SKM-1 treated with dmso at 0.1 percent for 144 hours (cell line): ENCODE measurements at regions not wholly inside any gene's neighbourhood (a gene's known extent, or its start where the extent isn't known, plus 50 kb on each side); places are given as distances from the start of the nearest gene placed in this dataset.

Experiments
- DNase-seq: peaks from one replicate; lab custom pipeline; 2025; ENCODE audit not compliant: unreplicated experiment; lab: John Stamatoyannopoulos, UW

GRCh38 chr2:217218269-217219163, 358.7 kb upstream of the TNP1 start:
- DNase-seq: no peak

DNA sequence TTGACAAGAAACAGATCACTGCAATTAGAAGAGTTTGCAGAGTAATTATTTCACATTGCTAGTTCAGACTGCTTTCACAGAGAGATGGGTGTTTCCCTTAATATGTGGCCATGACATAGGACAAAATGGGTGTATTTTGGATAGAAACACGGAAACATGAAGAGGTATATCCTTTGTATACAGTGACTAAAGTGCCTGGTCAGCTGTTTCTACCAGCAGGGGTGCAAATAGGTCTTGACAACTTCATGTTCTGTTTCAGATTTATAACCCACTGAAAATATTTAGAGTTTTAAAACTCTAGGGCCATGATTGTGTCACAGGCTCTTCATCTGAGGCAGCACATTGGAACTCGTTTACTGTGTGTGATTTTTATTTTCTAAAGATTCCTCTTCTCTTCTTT, 357.1 kb upstream of the TNP1 start:
- no peak for DNase-seq

DNA sequence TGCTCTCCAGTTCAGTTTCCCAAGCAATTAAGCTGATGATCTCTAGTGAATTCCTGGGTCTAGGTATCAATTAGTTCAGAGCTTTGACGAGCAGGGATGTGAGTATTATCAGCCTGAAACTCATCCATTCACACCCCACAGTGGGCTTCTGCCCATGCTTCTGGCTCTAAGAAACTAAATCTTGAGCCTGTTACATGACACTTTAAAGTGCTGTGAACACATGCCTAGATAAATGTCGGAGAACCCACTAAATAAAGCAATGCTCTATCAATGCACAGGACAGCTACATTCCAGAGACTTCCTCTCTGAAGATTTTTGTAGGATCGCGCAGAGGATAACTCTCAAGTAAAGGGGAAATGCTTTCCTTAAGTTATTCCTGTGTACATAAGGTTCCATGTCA, 356.5 kb upstream of the TNP1 start:
- DNase-seq: no peak

DNA sequence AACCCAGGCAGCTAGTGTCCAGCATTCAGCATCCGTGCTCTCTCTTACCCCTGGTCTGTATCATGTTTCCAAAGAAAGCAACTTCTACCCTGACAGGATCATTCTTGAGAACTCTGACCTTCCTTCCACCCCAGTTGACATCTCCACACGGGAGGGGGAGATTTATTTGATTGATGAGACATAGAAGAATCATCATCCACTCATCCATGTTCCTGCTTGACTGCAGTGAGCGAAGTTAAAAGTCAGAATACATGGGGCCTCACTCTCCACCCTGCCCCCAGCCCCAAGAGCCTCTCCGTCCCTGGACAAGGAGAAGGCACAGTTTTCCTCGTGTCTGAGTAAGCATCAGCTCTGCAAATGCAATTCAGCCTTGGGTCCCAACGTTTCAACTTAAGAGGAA, 356.0 kb upstream of the TNP1 start:
- no peak for DNase-seq

GRCh38 chr2:217208867-217209266, 349.0 kb upstream of the TNP1 start:
- no peak for DNase-seq

- DNase-seq: no peak
These were observed 347.8 kb upstream of the TNP1 start for GRCh38 chr2:217207699-217208010.

- no peak for DNase-seq
These were observed 347.2 kb upstream of the TNP1 start for GRCh38 chr2:217206907-217207698.

GRCh38 chr2:217206016-217206725, 346.3 kb upstream of the TNP1 start:
- DNase-seq: no peak

GRCh38 chr2:217204358-217204757, 344.5 kb upstream of the TNP1 start:
- DNase-seq: no peak

DNA sequence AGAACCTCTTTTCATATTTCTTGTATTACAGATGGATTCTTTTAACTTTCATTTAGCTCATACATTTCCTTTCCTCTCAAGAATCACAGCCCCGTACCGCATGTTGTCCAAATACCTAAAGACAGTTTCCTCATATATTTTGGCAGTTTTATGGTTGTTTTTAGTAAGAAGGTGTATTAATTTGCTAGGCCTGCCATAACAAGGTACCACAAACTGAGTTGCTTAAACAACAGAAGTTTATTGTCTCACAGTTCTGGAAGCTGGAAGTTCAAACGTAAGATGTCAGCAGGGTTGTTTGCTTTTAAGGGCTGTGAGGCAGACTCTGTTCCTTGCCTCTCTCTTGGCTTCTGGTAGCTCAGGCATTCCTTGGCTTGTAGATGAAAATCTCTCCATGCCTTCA, 343.2 kb upstream of the TNP1 start:
- DNase-seq: no peak

DNA sequence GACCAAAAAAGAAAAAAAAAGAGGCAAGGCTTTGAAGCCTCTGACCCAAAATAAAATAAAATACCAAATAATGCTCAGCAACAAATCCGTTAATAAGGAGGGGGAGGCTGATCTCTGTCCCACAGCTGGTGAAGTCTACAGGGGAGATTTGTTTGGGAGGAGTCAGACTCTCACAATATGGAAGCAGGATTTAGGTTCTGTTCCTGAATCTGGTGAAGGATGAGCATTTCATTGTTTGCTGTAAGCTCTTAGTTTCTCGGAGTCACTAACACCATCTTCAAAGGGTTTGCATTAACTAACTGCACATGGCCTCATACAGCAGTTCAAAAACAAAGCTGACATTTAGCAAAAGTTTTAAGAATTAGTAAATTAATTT, 339.4 kb upstream of the TNP1 start:
- no peak for DNase-seq

GRCh38 chr2:217195658-217196446, 336.0 kb upstream of the TNP1 start:
- DNase-seq: no peak

GRCh38 chr2:217195016-217195415, 335.2 kb upstream of the TNP1 start:
- DNase-seq: no peak

GRCh38 chr2:217193431-217194340, 333.8 kb upstream of the TNP1 start:
- no peak for DNase-seq

- no peak for DNase-seq
These were observed 332.5 kb upstream of the TNP1 start for GRCh38 chr2:217192366-217192765.

GRCh38 chr2:217189747-217190146, 329.9 kb upstream of the TNP1 start:
- no peak for DNase-seq

GRCh38 chr2:217189131-217189530, 329.3 kb upstream of the TNP1 start:
- no peak for DNase-seq

DNA sequence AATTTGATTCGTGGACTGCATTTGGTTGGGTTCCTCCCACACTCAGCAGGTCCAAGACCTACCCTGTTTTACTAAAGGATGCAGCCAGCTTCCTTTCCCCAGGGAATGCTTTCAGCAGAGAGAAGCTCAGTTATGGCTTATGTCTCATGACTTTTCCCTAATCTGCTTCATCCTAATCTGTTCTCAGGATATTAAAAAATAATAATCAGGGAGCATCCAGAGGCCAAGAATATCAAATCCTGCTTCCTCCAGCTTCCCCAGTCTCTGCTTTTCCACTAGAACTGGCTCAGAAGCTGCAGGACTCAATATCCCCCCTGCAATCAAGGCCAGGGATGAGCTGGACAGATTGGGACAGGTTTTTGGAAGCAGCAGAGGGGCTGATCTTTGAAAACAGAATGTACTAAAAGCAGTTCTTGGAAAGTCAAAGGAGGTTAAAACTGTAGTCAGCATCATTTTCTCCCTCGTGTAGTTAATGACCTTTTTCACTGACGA, 326.9 kb upstream of the TNP1 start:
- DNase-seq: no peak

- no peak for DNase-seq
These were observed 326.3 kb upstream of the TNP1 start for GRCh38 chr2:217186152-217186551.
